ENCODE measurements at regions not wholly inside any gene's neighbourhood (a gene's known extent, or its start where the extent isn't known, plus 50 kb on each side); places are given as distances from the start of the nearest gene placed in this dataset.

GRCh38 chr10:113427236-113427735 is 125.6 kb upstream of the HABP2 start:
- peaks cover 0 to 17% (median 3%) of the 10 kb centered on the region in 4 donors for H3K4me1 ChIP-seq
- H3K9me3 ChIP-seq: peaks cover 0 to 8% (median 0%) of the 10 kb centered on the region in 4 donors
- H3K4me3 ChIP-seq: no peak overlapping the region
- DNase-seq (ENCODE audit: low spot score in 2 of 2): no peak
- H3K27me3 ChIP-seq: no peaks in the 10 kb centered on the region
- WGBS, 2 donors: 76 to 81% methylated on average over 4 of the region's 4 CpGs
- H3K27ac ChIP-seq: no peak overlapping the region
- TF ChIP-seq EP300 (IDR thresholded peaks at IDR 0.05) (no peak), POLR2A (IDR thresholded peaks at IDR 0.05) (no peak)
- TF ChIP-seq, protein P1, sequence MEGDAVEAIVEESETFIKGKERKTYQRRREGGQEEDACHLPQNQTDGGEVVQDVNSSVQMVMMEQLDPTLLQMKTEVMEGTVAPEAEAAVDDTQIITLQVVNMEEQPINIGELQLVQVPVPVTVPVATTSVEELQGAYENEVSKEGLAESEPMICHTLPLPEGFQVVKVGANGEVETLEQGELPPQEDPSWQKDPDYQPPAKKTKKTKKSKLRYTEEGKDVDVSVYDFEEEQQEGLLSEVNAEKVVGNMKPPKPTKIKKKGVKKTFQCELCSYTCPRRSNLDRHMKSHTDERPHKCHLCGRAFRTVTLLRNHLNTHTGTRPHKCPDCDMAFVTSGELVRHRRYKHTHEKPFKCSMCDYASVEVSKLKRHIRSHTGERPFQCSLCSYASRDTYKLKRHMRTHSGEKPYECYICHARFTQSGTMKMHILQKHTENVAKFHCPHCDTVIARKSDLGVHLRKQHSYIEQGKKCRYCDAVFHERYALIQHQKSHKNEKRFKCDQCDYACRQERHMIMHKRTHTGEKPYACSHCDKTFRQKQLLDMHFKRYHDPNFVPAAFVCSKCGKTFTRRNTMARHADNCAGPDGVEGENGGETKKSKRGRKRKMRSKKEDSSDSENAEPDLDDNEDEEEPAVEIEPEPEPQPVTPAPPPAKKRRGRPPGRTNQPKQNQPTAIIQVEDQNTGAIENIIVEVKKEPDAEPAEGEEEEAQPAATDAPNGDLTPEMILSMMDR (IDR thresholded peaks at IDR 0.05): no peak
- H3K36me3 ChIP-seq: no peaks in the 10 kb centered on the region

DNA sequence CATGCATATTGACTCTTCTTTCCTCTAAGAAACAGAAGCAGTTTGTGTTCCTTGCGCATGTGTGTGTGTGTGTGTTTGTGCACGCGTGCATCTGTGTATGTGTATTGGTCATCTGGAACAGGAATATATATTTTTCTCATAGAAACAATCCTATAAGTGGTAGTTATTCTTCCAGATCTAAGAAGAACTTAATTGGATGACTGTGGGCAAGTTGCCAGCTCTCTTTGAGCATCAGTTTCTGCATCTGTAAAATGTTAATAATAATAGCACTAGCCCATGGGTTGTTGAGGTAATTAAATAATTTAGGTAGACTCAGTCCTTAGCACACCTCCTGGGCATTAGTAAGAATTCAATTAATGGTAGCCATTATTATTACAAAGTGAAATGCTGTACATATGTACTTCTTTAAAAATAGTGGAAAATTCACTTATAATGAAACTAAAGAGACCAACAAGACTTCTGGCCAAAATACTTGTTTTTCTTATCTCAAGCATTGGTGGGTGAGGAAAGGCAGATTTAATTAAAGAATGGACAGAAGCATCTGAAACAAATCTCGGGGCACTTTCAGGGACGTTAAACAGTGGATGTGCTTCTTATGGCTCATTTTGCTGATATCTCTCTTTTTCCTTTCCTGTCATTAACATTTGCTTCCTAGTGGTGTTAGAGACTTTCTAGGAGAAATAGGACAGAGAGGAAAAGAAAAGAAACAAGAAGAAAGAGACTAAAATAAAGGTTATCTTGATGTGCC is 124.9 kb upstream of the HABP2 start:
- WGBS, 2 donors: 81 to 82% methylated on average over 5 of the region's 5 CpGs

DNA sequence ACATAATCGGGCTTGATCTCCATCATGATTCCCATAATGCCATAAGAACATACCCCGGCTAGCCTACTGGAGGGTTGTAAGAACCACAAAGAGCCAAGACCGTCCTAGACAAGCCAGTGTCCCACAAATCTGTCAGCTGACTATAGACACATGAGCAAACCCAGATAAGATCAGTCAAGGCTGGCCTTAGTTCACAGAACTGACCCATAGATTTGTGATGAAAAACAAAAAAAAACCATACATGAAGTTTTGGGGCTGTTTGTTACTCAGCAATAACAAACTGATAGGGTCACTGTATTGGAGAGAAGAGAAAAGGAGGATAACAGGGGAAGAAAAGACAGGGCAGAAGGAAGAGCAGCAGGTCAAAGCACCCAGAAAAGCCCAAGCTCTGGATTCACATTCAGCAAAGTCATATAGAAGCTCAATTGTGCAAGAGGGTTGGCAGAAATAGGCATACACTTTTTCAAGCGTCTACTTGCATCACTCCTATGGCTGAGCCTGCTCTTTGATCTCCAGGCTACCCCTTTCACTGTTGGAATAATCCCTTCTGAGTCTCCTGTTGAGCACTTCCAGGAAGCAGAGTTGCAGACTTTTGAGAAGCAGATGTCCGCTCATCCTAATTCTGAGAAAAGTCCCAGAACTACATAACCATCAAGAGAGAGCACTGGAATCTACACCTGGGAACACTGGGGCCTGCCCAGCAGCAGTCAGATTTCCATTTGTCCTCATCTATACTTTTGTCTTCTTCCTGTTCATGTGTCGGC is 122.0 kb upstream of the HABP2 start:
- Histone ChIP-seq H3K4me1 (peaks cover 0 to under 1% (median 0%) of the 10 kb centered on the region in 4 donors), H3K9me3 (peaks cover 0 to 12% (median 0%) of the 10 kb centered on the region in 4 donors), H3K36me3 (no peaks in the 10 kb centered on the region), H3K27ac (no peak overlapping the region), H3K27me3 (no peaks in the 10 kb centered on the region), H3K4me3 (no peak overlapping the region)
- TF ChIP-seq POLR2A (IDR thresholded peaks at IDR 0.05): no peak
- TF ChIP-seq EP300 (IDR thresholded peaks at IDR 0.05): no peak
- TF ChIP-seq, protein P1 (IDR thresholded peaks at IDR 0.05): no peak
- no peak for DNase-seq (ENCODE audit: low spot score in 2 of 2)
- 89% methylated on average over 6 of the region's 6 CpGs for WGBS, 2 donors

More for the DNA sequence above, 124.9 kb upstream of the HABP2 start:
- H3K27me3 ChIP-seq: no peaks in the 10 kb centered on the region
- H3K4me1 ChIP-seq: peaks cover 0 to 17% (median 3%) of the 10 kb centered on the region in 4 donors
- H3K36me3 ChIP-seq: no peaks in the 10 kb centered on the region
- TF ChIP-seq, protein P1 (IDR thresholded peaks at IDR 0.05): no peak
- TF ChIP-seq POLR2A (IDR thresholded peaks at IDR 0.05): no peak
- H3K4me3 ChIP-seq: no peak overlapping the region
- H3K27ac ChIP-seq: no peak overlapping the region
- H3K9me3 ChIP-seq: peaks cover 0 to 9% (median 0%) of the 10 kb centered on the region in 4 donors
- DNase-seq (ENCODE audit: low spot score in 2 of 2): no peak

DNA sequence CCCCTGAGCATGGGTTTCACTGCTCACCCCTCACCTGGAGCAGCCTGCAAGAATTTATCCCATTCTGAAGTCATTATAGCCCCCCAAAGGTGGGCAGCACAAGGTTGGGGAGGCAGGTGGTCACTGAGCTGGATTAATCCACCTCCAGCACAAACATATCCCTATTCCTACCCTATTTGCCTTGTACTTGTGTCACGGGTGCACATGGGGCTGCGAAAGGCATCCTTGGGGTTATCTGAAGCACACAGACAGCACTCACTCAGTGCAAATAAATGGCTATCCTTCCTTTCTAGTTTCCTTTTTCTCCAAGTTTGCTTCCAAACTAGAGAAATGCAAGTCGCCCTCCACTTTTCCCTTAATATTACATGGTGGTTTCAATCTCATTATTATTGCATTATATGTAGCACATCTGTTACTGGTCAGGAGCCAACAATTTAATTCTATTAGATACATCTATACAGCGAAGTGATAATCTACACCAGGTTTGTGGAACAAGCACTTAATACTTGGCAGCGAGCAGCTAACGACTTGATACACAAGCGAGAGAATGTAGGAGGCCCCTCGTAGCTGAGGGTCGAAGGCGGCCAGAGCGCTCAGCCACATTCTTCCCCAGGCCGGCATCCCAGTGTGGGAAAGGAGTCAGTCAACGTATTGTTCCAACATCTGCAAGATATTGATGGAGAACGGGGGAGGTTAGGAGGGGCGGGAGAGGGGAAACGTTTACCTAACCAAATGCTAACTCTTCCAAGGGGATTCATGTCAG is 121.3 kb upstream of the HABP2 start:
- WGBS, 2 donors: 60 to 61% methylated on average over 16 of the region's 16 CpGs
- no peak overlapping the region for H3K27ac ChIP-seq

More for the DNA sequence above, 121.3 kb upstream of the HABP2 start:
- no peak for DNase-seq (ENCODE audit: low spot score in 2 of 2)
- no peaks in the 10 kb centered on the region for H3K4me1 ChIP-seq
- no peaks in the 10 kb centered on the region for H3K36me3 ChIP-seq
- peaks cover 0 to 12% (median 0%) of the 10 kb centered on the region in 4 donors for H3K9me3 ChIP-seq
- H3K4me3 ChIP-seq: no peak overlapping the region
- TF ChIP-seq, protein P1 (IDR thresholded peaks at IDR 0.05): no peak
- TF ChIP-seq EP300 (IDR thresholded peaks at IDR 0.05) (no peak), POLR2A (IDR thresholded peaks at IDR 0.05) (no peak)
- no peaks in the 10 kb centered on the region for H3K27me3 ChIP-seq

All from tibial nerve (tissue), 4 donors.